ENCODE measurements at regions not wholly inside any gene's neighbourhood (a gene's known extent, or its start where the extent isn't known, plus 50 kb on each side); places are given as distances from the start of the nearest gene placed in this dataset.

DNA sequence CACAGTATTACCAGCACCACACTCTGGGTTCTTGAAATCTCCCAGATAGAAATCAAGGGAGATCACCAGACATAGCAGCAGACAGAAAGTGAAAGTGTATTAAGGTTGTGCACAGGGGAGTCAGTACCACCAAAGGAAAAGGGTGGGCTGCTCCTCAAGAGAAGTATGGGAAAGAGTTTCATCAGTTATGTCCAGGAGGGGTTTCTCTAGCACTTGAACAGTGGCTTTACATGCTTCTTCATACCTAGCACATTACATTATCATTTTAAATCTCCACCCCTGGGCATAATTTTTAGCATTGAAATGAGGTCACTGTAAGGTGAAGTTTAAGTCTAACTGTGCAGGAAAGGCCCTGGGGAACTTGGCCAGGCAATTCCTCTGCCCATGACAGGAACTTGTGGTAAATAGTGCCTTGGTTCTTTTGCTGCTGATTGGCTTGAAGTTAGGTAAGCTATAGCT, 601.0 kb downstream of the NUF2 start:
- no peak for TF ChIP-seq EZH2 (IDR thresholded peaks at IDR 0.05; ENCODE audit: insufficient read depth, poor library complexity, severe bottlenecking)
- no peak for TF ChIP-seq EZH2phosphoT487 (IDR thresholded peaks at IDR 0.05; ENCODE audit: insufficient read depth, low read depth)
